Fibroblast of skin of right quadriceps (primary cell): ENCODE measurements at regions not wholly inside any gene's neighbourhood (a gene's known extent, or its start where the extent isn't known, plus 50 kb on each side); places are given as distances from the start of the nearest gene placed in this dataset.

Source experiments
- DNase-seq: peaks from one replicate; pipeline ENCODE4 v3.0.0-alpha.2; 2013

DNA sequence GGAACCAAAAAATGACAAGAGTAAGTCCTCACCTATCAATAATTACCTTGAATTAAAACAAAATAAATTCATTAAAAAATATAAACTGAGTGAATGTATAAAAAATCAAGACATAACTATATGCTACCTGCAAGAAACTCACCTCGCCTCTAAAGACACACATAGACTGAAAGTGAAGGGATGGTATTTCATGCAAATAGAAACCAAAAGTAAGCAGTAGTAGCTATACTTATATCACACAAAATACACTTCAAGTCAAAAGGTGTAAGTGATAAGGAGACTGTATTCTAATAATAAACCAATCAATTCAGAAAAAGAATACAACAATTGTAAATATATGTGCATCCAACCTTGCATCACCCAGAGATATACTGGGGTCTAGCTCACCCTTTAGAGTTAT is 332.6 kb downstream of the SH2D4B start:
- DNase-seq, result no peak

DNA sequence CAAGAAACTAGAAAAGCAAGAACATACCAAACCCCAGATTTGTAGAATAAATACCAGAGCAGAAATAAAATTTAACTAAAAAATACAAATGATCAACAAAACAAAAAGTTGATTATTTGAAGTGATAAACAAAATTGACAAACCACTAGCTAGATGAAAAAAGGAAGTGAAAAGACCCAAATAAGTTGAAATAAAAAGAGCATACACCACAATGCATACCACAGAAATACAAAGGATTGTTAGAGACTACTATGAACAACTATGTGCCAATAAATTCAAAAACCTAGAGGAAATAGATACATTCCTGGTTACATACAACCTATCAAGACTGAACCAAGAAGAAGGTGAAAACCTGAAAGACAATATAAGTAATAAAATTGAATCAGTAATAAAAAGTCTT is 333.4 kb downstream of the SH2D4B start:
- DNase-seq, result no peak

DNA sequence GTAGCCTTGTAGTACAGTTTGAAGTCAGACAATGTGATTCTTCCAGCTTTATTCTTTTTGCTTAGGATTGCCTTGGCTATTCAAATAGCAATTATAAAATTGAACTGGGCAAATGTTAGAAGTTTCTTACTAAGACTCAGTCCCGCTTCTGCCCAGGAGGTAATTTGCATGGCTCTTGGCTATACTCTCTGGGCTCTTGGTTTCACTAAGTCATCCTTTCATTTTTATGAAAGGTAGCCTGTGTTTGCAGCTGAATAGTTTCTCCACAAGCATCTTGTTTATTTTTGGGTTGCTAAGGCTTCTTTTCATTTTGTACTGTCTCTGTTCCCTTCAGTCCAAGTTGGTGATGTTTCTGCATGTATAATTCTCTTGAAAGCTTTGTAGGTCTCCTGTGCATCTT is 340.6 kb downstream of the SH2D4B start:
- no peak for DNase-seq

DNA sequence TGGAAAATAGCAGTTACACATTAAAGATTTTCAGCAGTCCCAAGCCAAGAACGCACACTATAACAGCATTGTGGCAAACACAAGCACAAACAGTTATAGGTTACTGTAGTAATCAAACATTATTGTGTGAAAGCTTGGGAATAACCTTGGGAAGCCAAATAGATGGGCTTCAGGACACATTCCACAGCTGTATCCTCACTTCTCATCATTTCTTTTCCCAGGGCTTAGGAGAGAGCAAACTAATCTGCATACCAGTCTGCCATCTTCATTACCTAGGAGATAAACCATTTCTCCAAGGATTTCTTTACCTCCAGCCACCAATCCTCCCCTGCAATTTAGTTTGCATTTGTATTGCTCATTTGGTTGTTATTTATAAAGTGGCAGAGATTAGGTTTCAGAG is 352.4 kb downstream of the SH2D4B start:
- DNase-seq, result no peak

DNA sequence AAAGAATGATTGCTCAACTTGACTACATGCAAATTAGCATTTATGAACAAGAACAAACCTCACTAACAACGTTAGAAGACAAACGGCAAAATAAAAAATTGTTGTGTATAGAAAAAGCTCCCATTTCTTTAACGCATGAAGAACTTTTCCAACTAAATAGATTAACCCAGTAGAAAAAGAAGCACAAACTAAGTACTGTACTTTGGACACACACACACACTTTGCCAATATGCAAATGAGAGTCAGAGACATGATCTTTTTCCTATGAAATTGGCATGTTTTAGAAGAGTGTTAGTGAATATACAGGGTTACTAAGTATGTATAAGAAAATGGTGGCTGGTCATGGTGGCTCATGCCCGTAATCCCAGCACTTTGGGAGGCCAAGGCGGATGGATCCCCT is 355.6 kb downstream of the SH2D4B start:
- no peak for DNase-seq

DNA sequence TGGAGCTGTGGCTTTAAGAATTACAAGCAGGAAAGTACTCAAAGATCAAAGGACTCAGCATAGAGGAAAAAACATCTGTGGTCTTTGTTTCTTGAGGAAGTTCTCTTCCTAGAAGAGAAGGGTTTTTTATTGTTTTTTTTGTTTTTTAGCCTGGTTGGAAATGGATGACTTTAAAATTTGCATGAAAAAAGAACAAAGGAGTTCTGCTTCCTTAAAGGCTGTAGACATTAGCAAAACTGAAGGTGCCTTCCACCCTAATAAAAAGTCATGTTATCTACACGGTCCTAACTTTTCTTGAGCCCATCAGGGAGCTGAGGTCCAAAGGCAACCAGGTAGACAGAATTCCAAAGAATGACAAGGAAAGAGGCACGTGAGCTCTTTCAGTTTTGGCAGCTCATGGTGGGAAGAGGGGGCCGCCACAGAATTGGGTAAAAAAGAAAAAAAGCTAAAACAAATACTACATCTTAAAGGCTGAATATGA is 356.6 kb downstream of the SH2D4B start:
- no peak for DNase-seq

DNA sequence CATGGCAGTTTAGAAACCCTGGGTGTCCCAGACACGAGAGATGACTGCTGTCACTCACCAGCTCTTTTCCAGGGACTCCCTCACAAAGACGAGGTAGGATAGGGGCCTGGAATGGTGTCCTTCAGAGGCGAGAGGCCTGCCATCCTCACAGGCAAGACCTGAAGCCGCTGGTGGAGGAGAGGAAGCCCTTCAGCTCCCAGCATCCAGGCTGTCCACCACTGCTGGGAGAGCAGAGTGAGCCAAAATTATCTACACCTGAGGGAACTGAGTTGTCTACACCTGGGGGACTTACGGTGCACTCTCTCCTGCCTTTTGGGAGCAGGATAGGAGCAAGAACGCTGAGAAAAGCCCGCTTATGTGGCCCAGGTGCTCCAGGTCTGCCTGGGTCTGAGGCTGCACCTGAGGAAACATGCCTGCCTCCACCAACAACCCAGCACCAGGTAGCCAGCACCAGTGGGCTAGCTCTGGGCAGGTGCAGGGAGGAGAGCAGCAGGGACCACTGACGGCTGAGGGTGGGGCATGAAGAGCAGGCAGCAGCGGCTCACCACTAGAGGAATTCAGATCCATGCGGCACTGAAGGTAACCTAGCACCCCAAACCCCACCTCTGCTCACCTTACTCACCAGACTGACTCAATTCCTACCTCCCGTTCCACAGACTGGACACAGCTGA is 357.2 kb downstream of the SH2D4B start:
- no peak for DNase-seq

DNA sequence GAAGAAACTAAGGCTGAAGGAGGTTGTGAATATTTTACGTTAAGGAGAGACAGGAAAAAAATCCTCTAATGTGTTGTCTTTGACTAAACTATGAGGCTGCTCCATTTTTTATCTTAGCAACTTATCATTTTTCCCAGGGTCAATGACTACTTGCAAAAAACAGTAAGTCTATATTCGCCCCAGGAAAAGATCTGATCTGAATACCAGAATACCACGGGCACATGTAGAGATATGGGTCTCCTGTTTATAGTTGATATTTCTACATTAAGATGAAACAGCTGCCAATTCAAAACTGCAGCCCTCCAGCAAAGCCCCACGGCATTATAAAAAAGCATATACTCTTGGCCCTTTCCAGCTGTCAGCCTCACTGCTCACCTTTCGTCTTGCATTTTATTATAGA is 358.4 kb downstream of the SH2D4B start:
- DNase-seq, result no peak

DNA sequence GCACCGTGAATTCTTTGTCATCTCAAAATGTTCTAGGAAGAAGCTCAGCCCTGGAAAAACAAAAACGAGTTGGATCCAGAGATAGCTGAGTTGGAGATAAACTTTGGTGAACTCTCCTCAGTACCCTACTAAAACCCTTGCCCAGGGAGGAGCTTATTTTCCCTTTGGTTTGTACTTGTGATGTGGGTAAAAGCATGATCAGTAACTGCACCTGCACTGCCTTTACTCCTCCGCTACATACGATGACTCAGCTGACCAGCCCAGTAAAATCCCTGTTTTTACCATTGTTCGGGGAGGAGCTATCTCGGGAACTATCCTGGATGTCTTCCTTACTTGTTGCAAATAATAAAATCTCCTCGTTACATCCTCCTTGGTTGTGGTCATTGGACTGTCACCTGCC is 359.3 kb downstream of the SH2D4B start:
- no peak for DNase-seq

DNA sequence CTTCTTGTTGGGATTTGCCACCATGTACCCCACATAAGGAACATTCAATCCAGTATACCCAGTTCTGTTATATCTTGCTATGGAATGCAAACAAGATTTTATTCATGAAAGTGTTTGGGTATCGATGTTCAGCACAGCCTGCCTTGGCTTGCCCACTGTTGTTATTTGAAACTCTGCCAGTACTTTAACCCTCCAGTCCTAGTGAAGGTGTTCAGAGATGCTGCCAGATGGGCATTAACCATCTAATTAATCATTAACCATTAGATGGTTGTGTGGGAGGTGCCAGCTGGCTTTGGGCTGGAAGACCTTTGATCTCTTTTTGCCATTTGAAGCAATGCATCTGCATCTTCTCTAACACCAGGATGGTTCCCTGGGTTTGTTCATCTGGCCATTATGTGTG is 363.0 kb downstream of the SH2D4B start:
- no peak for DNase-seq

DNA sequence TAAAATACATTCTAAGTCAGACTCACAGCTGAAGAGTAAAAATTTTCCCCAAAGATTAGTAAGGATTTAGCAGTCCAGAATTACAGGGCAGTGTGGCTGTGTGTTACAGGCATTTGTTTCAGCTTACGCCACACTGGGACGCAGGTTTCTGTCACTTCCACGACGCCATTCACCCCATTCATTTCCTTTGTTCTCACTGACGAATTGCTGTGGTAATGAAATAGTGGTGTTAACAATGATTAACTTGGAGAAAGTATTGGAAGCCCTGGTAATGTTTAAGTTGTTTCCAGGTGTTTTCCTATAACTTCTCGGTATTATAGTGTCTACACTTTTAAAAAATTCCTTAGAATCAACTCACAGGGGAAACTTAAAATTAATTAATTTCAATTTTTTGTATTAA is 370.9 kb downstream of the SH2D4B start:
- DNase-seq, result no peak

DNA sequence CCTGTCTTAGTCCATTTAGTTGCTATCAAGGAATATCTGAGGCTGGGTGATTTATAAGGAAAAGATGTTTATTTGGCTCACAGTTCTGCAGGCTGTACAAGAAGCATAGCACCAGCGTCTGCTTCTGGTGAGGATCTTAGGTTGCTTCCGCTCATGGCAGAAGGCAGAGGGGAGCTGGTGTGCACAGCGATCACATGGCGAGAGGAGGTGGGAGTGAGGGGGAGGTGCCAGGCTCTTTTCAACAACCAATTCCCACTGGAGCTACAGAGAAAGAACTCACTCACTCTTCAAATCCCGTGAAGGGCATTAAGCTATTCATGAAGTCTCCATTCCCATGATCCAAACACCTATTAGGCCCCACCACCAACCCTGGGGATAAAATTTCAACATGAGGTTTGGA is 371.6 kb downstream of the SH2D4B start:
- DNase-seq, result no peak

DNA sequence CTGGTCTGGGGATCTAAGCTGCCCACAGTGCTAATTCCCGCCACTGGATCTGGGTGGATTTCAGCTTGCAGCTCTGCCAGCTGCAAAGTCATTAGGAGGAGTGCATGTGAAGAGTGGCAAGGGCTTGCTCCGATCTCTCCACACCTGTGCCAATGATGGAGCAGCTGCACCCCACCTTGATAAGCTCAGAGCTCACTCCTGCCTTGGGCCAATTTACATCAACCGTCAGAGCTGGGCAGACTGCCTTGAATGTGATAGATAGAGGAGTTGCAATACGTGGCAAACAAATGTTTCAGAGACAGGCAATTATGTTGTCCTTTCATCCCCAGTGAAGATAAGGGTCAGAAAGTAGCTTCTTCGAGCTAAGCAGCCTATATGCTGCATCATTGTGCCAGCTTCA is 379.9 kb downstream of the SH2D4B start:
- DNase-seq, result no peak

DNA sequence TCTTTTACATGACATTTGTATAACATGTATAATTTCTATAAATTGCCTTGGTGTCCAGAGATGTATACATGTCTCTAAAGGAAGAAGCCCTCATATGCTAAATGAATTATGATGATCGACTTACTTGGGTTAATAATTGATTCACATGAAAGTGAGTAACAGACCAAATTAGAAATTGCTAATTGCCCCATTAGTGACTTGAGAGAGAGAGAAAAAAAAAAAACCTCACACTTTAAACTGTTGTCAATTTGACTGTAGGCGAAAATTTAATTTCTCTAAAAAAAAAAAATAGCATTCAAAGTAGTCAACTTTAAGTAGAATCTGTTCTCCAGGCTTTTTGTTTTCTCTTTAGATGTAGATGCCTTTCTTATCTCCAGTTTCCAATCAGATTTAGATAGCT is 383.3 kb downstream of the SH2D4B start:
- DNase-seq, result no peak

DNA sequence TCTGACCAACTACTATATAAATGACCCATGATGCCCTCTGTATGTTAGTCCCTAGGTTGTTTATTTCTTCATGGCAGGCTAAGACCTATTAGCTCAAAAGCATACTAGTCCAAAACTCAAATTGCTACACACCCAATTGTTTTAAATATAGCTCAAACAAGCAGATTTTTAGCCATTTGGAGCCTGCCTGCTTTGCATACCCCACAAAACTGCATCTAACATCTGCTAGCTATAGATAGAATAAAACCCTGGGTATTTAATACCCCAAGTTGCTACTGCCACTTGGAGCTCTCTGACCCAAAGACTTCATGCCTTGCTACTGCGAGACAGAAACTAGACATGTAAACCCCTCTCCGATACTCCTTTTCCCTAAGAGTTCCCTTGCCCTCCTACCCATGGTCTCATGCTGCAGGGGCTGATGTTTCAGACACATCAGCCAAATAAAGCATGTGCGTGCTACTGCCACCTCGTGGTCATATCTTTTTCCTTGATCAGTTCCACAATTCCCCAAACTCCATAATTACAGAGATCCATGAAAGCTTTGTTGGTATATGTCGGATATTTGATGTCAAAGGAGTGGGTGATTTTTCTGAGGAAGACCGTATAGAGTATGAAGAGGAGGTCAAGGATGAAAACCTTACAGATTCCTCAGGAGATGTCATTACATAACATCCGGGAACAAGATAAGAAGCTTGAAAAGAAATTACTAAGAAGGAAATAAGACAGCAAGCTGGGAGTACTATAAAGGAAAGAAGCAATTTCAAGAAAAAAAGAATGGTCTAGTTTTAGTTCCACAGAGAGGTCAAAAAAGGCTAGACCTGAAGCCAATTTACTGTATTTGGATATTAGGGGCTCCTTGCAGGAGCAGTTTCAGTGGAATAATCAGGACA is 386.6 kb downstream of the SH2D4B start:
- peak; percentile 22 for DNase-seq

DNA sequence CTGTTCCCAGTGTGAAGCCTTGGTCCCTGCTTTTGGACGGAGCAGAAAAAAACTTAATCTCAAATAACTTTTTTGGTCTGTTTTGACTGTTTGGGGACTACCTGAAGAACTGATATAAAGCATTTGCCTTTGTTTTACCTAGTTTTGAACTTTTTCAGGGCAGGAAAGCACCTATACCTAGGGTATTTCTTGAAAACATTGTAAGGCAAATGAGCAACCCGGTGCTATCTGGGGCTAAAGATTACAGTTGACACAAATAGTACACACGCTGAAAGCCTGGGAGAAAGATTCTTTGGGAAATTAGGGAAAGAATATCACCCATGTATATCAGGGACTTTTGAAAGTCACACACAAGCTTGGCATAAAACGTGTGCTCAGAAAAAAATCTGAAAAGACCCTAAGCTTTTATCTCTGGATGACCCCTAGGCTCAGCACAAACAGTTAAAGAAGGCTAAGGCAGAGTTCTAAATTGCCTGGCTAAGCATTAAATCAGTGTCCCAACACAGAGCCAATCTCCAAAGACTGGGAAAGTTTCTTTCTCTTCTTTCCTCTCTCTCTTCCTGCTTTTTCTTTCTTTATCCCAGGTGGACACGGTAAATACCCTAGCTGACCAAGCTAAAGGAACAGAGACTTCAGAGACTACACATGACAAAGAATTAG is 389.8 kb downstream of the SH2D4B start:
- no peak for DNase-seq

DNA sequence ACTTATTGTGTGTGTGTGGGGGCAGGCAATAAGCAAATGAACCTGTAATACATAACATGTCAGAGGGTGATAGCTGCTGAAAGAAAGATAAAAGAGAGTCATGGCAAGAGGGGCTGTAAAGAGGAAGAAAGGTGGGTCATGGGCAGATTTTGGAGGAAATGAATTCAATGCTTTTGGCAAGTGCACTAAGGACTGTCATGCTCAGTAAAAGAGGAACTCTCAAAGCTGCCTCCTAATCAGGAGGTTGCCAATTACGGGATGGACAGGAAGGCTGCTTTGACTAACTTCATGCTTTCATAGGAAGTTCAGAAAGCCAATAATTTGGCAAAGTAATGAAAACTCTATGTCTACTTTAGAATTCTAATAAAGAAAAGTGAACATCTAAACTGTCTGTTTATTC is 401.2 kb downstream of the SH2D4B start:
- no peak for DNase-seq

DNA sequence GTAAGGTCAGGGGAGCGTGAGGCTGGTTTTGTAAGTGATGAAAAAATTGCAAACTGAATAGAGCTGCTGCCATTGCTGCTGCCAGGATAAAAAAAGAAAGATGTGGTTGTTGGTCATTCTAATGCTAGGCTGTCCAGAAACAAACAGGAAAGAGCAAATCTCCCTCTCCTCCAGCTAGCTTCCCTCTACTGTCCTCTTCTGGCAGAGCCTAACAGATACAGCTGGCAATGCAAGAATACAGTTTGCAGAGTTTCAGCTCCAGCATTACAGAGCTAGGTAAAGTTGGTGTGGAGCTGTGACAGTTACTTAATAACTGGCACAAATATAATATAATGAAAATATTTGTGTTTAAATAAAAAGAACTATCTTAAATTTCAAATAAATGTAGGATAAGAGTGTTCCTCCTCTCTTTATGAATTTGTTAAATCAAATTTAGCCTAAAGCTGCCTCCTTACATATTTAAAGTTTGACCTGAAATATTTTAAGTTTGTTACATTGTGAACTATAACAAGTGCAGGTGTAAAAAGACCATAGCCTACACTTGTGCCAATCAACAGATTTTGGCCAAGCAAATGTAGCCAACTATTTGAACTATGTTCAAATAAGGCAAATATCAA is 407.7 kb downstream of the SH2D4B start:
- no peak for DNase-seq

DNA sequence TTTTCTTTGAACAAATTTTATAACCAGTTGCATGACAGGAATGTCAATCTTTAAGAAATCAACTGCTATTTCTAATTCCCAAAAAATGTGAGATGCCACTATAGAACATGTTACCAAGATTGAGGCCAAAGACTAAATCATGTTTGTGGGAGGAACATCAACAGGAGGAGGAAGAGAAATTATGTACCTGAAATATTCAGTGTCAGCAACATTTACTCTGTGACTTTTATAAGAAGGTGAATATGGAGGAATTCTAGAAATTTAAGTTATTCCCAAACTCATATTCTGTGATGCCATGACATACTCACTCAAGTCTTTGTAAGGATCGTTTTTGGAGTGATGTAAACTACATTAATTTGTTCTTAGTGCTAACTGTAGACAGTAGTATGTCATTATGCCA is 408.4 kb downstream of the SH2D4B start:
- no peak for DNase-seq

DNA sequence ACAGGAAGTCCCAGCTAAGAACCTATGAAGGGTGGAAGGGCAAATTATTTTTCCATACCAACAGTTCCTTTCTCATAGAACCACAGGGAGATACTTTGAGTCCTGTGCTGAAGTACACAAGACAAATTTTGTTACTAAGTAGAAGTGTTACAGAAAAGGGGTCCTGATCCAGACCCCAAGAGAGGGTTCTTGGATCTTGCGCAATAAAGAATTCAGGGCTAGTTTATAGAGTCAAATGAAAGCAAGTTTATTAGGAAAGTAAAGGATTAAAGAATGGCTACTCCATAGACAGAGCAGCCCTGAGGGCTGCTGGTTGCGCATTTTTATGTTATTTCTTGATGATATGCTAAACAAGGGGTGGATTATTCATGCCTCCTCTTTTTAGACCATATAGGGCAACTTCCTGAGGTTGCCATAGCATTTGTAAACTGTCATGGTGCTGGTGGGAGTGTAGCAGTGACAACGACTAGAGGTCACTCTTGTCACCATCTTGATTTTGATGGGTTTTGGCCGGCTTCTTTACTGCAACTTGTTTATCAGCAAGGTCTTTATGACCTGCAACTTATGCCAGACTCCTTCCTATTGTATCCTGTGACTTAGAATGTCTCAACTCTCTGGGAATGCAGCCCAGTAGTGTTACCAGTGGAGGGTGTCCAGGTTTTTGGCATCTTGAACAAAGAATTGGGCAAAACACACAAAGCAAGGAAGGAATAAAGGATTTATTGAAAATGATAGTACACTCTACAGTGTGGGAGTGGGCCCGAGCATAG is 409.4 kb downstream of the SH2D4B start:
- DNase-seq, result no peak

DNA sequence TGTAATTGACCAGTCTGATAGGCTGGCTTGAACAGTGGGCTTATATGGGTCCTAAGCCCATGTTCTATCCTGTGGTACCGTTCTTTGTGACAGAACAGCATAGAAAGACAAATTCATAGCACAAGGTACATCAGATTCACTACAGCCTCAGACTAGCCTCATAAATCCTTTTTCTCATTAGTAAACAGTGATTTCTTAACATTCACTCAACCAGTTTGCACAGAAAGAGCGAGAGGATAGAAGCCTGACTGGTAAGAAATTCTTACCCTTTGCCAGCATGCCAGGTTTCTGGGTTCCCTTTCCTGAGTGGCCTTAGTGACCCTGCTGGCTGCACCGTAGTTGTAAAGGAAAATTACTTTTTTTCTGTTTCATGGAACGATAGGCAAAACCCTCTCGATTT is 412.1 kb downstream of the SH2D4B start:
- DNase-seq, result no peak

DNA sequence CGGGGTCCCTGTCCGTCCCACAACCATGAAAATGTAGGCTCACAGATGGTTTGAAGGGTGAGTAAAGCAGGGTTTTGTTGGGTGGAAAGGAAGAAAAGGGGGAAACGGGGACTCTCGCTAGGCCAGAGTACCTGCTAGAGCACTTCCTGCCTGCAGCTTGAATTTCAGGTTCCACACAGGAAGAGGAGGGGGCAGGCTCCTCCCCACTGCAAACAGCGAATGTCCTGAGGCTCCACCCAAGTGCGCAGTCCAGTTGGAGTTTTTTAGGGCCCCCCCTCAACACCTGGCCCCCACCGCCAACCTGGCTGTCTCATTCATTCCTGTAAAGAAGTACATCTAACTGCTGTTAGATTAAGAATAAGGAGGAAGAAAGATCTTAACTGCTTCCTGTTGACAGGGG is 414.7 kb downstream of the SH2D4B start:
- DNase-seq, result no peak

DNA sequence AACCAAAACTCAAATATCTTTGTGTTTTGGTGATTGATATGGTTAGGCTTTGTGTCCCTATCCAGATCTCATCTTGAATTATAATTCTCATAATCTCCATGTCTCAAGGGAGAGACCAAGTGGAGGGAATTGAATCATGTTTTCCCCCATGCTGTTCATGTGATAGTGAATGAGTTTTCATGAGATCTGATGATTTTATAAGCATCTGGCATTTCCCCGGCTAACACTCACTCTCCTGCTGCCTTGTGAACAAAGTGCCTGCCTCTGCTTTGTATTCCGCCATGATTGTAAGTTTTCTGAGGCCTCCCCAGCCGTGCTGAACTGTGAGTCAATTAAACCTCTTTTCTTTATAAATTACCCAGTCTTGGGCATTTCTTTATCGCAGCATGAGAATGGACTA is 419.5 kb downstream of the SH2D4B start:
- DNase-seq, result no peak
